Caco-2 (cell line): ENCODE measurements at regions not wholly inside any gene's neighbourhood (a gene's known extent, or its start where the extent isn't known, plus 50 kb on each side); places are given as distances from the start of the nearest gene placed in this dataset.

Experiments
- BruUV-seq: library from RNA; stranded (reverse); fragments of 400-500 nt; replicated peaks from 2 replicates; lab custom pipeline; 2021; lab: Mats Ljungman, UMichigan
- CTCF ChIA-PET: fragments of 300-600 bp; sonication (Branson Sonifier 250); formaldehyde crosslinking; loops from one replicate; lab custom pipeline; 2022; ENCODE audit warnings: antibody characterized with exemption; lab: Charles Lee
- POLR2A ChIA-PET: fragments of 300-600 bp; sonication (Branson Sonifier 250); formaldehyde crosslinking; loops from one replicate; lab custom pipeline; 2022; ENCODE audit warnings: antibody characterized with exemption; lab: Charles Lee
- DNase-seq, 2 experiments: peaks; one replicate each; pipeline versions ENCODE4 v3.0.0 to v3.0.0-alpha.2; 2020 to 2022
- H3K27me3 ChIP-seq: replicated peaks from 2 replicates; pipeline ENCODE4 v1.6.0; 2011; ENCODE audit warnings: low read length; ENCODE audit not compliant: control insufficient read depth, insufficient read depth
- H3K36me3 ChIP-seq: 2 replicates; pipeline ENCODE4 v1.5.1; 2011; ENCODE audit warnings: low read length; ENCODE audit not compliant: control insufficient read depth, insufficient read depth
- H3K4me1 ChIP-seq: fragments of 250-450 bp; sonication (Bioruptor Pico); 2 replicates; pipeline ENCODE4 v1.5.1; 2020; ENCODE audit warnings: mild to moderate bottlenecking
- H3K4me3 ChIP-seq: 2 replicates; pipeline ENCODE4 v1.5.1; 2011; ENCODE audit warnings: low read depth, mild to moderate bottlenecking, control low read depth, low read length
- H3K9me3 ChIP-seq: fragments of 250-450 bp; sonication (Bioruptor Pico); 2 replicates; pipeline ENCODE4 v1.5.1; 2020; ENCODE audit warnings: mild to moderate bottlenecking, moderate library complexity
- H3K27ac Mint-ChIP-seq: one replicate; pipeline ENCODE4 v1.8.0; 2022; ENCODE audit warnings: mixed read lengths; ENCODE audit not compliant: unreplicated experiment
- H3K27me3 Mint-ChIP-seq: one replicate; pipeline ENCODE4 v1.8.0; 2022; ENCODE audit warnings: mixed read lengths; ENCODE audit not compliant: insufficient read depth, unreplicated experiment
- H3K36me3 Mint-ChIP-seq: one replicate; pipeline ENCODE4 v1.8.0; 2022; ENCODE audit warnings: mild to moderate bottlenecking, mixed read lengths; ENCODE audit not compliant: insufficient read depth, unreplicated experiment
- H3K4me1 Mint-ChIP-seq: one replicate; pipeline ENCODE4 v1.8.0; 2022; ENCODE audit warnings: low read depth, mixed read lengths; ENCODE audit not compliant: unreplicated experiment
- H3K4me3 Mint-ChIP-seq: one replicate; pipeline ENCODE4 v1.8.0; 2022; ENCODE audit warnings: mild to moderate bottlenecking, moderate library complexity, mixed read lengths; ENCODE audit not compliant: unreplicated experiment
- H3K9me3 Mint-ChIP-seq: one replicate; pipeline ENCODE4 v1.8.0; 2022; ENCODE audit warnings: mixed read lengths; ENCODE audit not compliant: unreplicated experiment
- CTCF ChIP-seq, 2 experiments: fragments of 200-600 bp in 1 of 2; IDR thresholded peaks; 1 replicate in 1 of 2; 2 replicates in 1 of 2; pipeline versions ENCODE4 v1.5.1 to v1.8.0; 2011 to 2022; ENCODE audit warnings: antibody characterized with exemption in 1 of 2, control low read depth in 1 of 2, inconsistent platforms in 1 of 2, low read depth in 1 of 2, low read length in 1 of 2, mild to moderate bottlenecking in 1 of 2, moderate library complexity in 1 of 2; ENCODE audit not compliant: insufficient read depth in 1 of 2, severe bottlenecking in 1 of 2, unreplicated experiment in 1 of 2
- intact Hi-C: fragments of 100-400 bp; cut with micrococcal nuclease; formaldehyde crosslinking; loops from one replicate; pipeline ENCODE4 v1.10.0; 2022; ENCODE audit not compliant: unreplicated experiment

- Mint-ChIP-seq H3K9me3 (no peaks in the 10 kb centered on the region), H3K27ac (no peak overlapping the region), H3K27me3 (peaks cover 12% of the 10 kb centered on the region), H3K4me3 (no peak overlapping the region), H3K4me1 (no peaks in the 10 kb centered on the region), H3K36me3 (peaks cover 4% of the 10 kb centered on the region)
- no TSS peak for BruUV-seq
- no peaks in the 10 kb centered on the region for H3K27me3 ChIP-seq
- H3K9me3 ChIP-seq = no peaks in the 10 kb centered on the region
- H3K36me3 ChIP-seq = no peaks in the 10 kb centered on the region
- DNase-seq = peak in 1 of 2 experiments; percentile 10
- intact Hi-C loops = no loop called here
- no peaks in the 10 kb centered on the region for H3K4me1 ChIP-seq
- ChIA-PET CTCF (no interaction called here), POLR2A (no interaction called here)
- TF ChIP-seq CTCF (IDR thresholded peaks at IDR 0.05; ENCODE audit: insufficient read depth in 1 of 2, low read depth in 1 of 2, low read length in 1 of 2, severe bottlenecking in 1 of 2, unreplicated experiment in 1 of 2) = no peak
- H3K4me3 ChIP-seq = no peak overlapping the region
Measured at GRCh38 chr22:48899523-48900326, 927.9 kb downstream of the BRD1 start.

DNA sequence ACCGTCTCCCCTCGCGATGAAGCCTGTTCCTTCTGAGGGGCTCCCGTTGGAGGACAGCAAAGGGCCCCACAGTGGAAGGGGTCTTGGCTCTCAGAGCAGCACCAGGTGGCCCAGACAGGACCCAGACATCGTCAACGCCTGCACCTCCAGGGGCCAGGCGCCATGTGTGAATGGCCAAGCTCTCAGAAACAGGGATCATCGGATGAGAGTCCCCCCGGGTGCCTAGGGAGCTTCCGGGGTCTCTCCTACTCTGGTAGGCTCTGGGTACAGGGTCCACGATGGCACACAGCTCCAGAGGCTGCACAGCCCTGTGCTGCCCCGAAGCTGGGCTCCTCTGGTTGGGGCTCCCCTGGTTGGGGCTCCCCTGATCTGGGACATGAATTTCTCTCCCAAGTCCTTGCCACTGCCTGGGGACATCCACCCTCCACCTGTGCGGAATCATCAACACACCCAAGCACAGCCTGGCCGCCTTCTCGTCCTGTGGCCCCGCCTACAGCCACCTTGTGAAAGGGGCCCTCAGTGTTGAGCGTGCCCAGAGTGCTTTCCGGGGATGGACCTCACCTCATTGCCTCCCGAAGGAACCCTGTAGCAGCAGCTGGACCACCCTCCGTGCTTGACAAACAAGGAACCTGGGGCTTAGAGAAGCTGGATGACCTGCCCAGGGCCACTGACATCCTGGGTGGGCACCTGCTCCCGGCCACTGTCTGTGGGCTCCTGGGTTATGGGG, 929.0 kb downstream of the BRD1 start:
- intact Hi-C loops = no loop called here
- DNase-seq = peak in 1 of 2 experiments; percentile 12
- no peaks in the 10 kb centered on the region for H3K4me1 Mint-ChIP-seq
- CTCF ChIA-PET = no interaction called here
- no peak for TF ChIP-seq CTCF (IDR thresholded peaks at IDR 0.05; ENCODE audit: insufficient read depth in 1 of 2, low read depth in 1 of 2, low read length in 1 of 2, severe bottlenecking in 1 of 2, unreplicated experiment in 1 of 2)
- no peak overlapping the region for H3K4me3 Mint-ChIP-seq
- no peaks in the 10 kb centered on the region for H3K9me3 Mint-ChIP-seq
- H3K36me3 Mint-ChIP-seq = peaks cover 2% of the 10 kb centered on the region
- Histone ChIP-seq H3K36me3 (no peaks in the 10 kb centered on the region), H3K9me3 (no peaks in the 10 kb centered on the region), H3K4me3 (no peak overlapping the region), H3K4me1 (no peaks in the 10 kb centered on the region), H3K27me3 (no peaks in the 10 kb centered on the region)
- POLR2A ChIA-PET = no interaction called here
- no TSS peak for BruUV-seq
- H3K27me3 Mint-ChIP-seq = peaks cover 12% of the 10 kb centered on the region
- no peak overlapping the region for H3K27ac Mint-ChIP-seq

DNA sequence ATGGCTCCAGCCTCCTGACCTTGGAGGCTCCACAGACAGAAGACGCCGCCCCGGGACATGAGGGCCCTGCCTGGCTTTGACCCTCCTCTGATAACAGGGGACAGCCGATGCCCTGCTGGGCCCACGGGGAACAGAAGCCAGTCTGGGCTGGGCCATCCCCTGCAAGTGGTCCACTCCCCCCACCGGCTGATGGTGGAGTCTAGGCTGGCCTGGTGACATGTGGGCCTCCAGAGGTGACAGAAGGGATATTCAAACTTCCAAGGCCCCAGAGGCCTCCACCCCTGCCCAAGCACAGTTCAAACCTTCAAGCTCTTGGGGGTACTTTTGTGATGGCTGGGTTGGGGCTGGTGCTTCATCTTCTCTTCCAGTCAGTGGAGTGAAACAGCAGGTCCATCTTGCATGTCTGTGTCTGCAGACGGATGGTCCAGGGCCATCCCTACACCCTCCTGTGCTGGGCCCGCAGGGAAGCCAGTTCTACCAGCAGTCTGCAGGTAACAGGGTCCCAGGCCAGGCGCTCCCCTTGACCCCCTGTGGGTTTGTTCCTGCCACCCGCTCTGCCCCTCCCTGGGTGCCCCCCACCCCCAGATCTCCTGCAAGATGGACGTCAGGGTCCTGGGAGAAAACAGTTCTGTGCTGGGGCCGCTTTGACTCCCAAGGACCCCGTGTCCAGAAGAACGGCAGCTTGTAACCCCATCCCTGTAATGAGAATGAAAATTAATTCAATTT, 929.9 kb downstream of the BRD1 start:
- CTCF ChIA-PET = no interaction called here
- POLR2A ChIA-PET = no interaction called here

More for the DNA sequence above, 929.9 kb downstream of the BRD1 start:
- H3K4me3 Mint-ChIP-seq = no peak overlapping the region
- no peaks in the 10 kb centered on the region for H3K36me3 Mint-ChIP-seq
- no peaks in the 10 kb centered on the region for H3K27me3 ChIP-seq
- no peaks in the 10 kb centered on the region for H3K9me3 Mint-ChIP-seq
- no peak for TF ChIP-seq CTCF (IDR thresholded peaks at IDR 0.05; ENCODE audit: insufficient read depth in 1 of 2, low read depth in 1 of 2, low read length in 1 of 2, severe bottlenecking in 1 of 2, unreplicated experiment in 1 of 2)
- H3K27me3 Mint-ChIP-seq = peaks cover 10% of the 10 kb centered on the region
- BruUV-seq = no TSS peak
- intact Hi-C loops = no loop called here
- H3K27ac Mint-ChIP-seq = no peak overlapping the region
- no peaks in the 10 kb centered on the region for H3K4me1 ChIP-seq
- no peaks in the 10 kb centered on the region for H3K9me3 ChIP-seq
- no peaks in the 10 kb centered on the region for H3K36me3 ChIP-seq
- H3K4me3 ChIP-seq = no peak overlapping the region
- H3K4me1 Mint-ChIP-seq = no peaks in the 10 kb centered on the region
- no peak for DNase-seq
